ENCODE measurements at regions not wholly inside any gene's neighbourhood (a gene's known extent, or its start where the extent isn't known, plus 50 kb on each side); places are given as distances from the start of the nearest gene placed in this dataset.

- TF ChIP-seq CTCF (IDR thresholded peaks at IDR 0.05) (no peak), EZH2 (IDR thresholded peaks at IDR 0.05; ENCODE audit: borderline replicate concordance, insufficient read depth, low read depth, low read length, poor library complexity, severe bottlenecking) (no peak)
- H3K4me3 Mint-ChIP-seq = no peak overlapping the region
- Histone ChIP-seq H3K27me3 (replicated peaks in 1 of 4; ENCODE audit: control extremely low read depth in 1 of 4, control insufficient read depth in 3 of 4, insufficient read depth in 4 of 4, low read length in 3 of 4) (peaks cover 0 to 3% (median 1%) of the 10 kb centered on the region in 4 experiments), H3K36me3 (replicated peaks in 1 of 2; ENCODE audit: control extremely low read depth in 1 of 2, control insufficient read depth in 1 of 2, extremely low read depth in 1 of 2, insufficient read depth in 2 of 2, low read length in 1 of 2) (no peaks in the 10 kb centered on the region), H3K27ac (ENCODE audit: low read length in 2 of 2) (no peak overlapping the region), H3K4me2 (replicated peaks; ENCODE audit: low read depth, low read length, poor library complexity, severe bottlenecking) (no peak overlapping the region), H2AFZ (ENCODE audit: insufficient read depth, low read depth, low read length, poor library complexity, severe bottlenecking) (no peak overlapping the region), H4K20me1 (ENCODE audit: control insufficient read depth, insufficient read depth, low read length, poor library complexity, severe bottlenecking) (no peaks in the 10 kb centered on the region), H3K9ac (ENCODE audit: low read length) (no peak overlapping the region), H3K4me3 (ENCODE audit: control extremely low read depth in 1 of 5, extremely low read depth in 1 of 5, insufficient read depth in 1 of 5, low read depth in 2 of 5, low read length in 4 of 5) (no peak overlapping the region), H3K4me1 (ENCODE audit: control insufficient read depth in 2 of 2, insufficient read depth in 2 of 2, low read length in 2 of 2) (no peaks in the 10 kb centered on the region), H3K9me3 (ENCODE audit: control extremely low read depth in 1 of 3, control insufficient read depth in 2 of 3, insufficient read depth in 1 of 3, low read length in 2 of 3) (peaks cover 0 to 3% (median 0%) of the 10 kb centered on the region in 3 donors), H3K79me2 (ENCODE audit: control insufficient read depth, insufficient read depth, low read length) (no peaks in the 10 kb centered on the region)
- no peaks in the 10 kb centered on the region for H3K9me3 Mint-ChIP-seq (ENCODE audit: insufficient read depth)
- no peaks in the 10 kb centered on the region for H3K4me1 Mint-ChIP-seq
- ChIA-PET CTCF (no interaction called here), POLR2A (no interaction called here)
- H3K27me3 Mint-ChIP-seq = peaks cover 31% of the 10 kb centered on the region
- ATAC-seq (ENCODE audit: low read depth) = no peak
- intact Hi-C loops (cut with micrococcal nuclease) = no loop called here
- no peak overlapping the region for H3K27ac Mint-ChIP-seq
- DNase-seq = no peak
Measured at GRCh38 chr4:26235500-26235899, 85.3 kb upstream of the RBPJ start.

GRCh38 chr4:26237916-26238315, 82.9 kb upstream of the RBPJ start:
- peaks cover 0 to 3% (median 0%) of the 10 kb centered on the region in 3 donors for H3K9me3 ChIP-seq (ENCODE audit: control extremely low read depth in 1 of 3, control insufficient read depth in 2 of 3, insufficient read depth in 1 of 3, low read length in 2 of 3)
- Mint-ChIP-seq H3K27me3 (peaks cover 26% of the 10 kb centered on the region), H3K4me1 (no peaks in the 10 kb centered on the region), H3K27ac (no peak overlapping the region), H3K9me3 (ENCODE audit: insufficient read depth) (no peaks in the 10 kb centered on the region), H3K4me3 (no peak overlapping the region)
- ATAC-seq (ENCODE audit: low read depth) (no peak), DNase-seq (no peak)
- H3K36me3 ChIP-seq (replicated peaks in 1 of 2; ENCODE audit: control extremely low read depth in 1 of 2, control insufficient read depth in 1 of 2, extremely low read depth in 1 of 2, insufficient read depth in 2 of 2, low read length in 1 of 2) = no peaks in the 10 kb centered on the region
- H3K9ac ChIP-seq (ENCODE audit: low read length) = no peak overlapping the region
- POLR2A ChIA-PET = no interaction called here
- H3K4me1 ChIP-seq (ENCODE audit: control insufficient read depth in 2 of 2, insufficient read depth in 2 of 2, low read length in 2 of 2) = no peaks in the 10 kb centered on the region
- peaks cover 0 to 3% (median 1%) of the 10 kb centered on the region in 4 experiments for H3K27me3 ChIP-seq (replicated peaks in 1 of 4; ENCODE audit: control extremely low read depth in 1 of 4, control insufficient read depth in 3 of 4, insufficient read depth in 4 of 4, low read length in 3 of 4)
- no peak overlapping the region for H3K27ac ChIP-seq (ENCODE audit: low read length in 2 of 2)
- no peaks in the 10 kb centered on the region for H4K20me1 ChIP-seq (ENCODE audit: control insufficient read depth, insufficient read depth, low read length, poor library complexity, severe bottlenecking)
- no peak for TF ChIP-seq EZH2 (IDR thresholded peaks at IDR 0.05; ENCODE audit: borderline replicate concordance, insufficient read depth, low read depth, low read length, poor library complexity, severe bottlenecking)
- no peak for TF ChIP-seq CTCF (IDR thresholded peaks at IDR 0.05)
- no CpG with 5 or more reads among the region's 5 CpGs for WGBS (ENCODE audit: insufficient coverage)
- CTCF ChIA-PET = no interaction called here
- intact Hi-C loops (cut with micrococcal nuclease) = no loop called here
- no peak overlapping the region for H2AFZ ChIP-seq (ENCODE audit: insufficient read depth, low read depth, low read length, poor library complexity, severe bottlenecking)
- H3K4me3 ChIP-seq (ENCODE audit: control extremely low read depth in 1 of 5, extremely low read depth in 1 of 5, insufficient read depth in 1 of 5, low read depth in 2 of 5, low read length in 4 of 5) = no peak overlapping the region
- H3K79me2 ChIP-seq (ENCODE audit: control insufficient read depth, insufficient read depth, low read length) = no peaks in the 10 kb centered on the region
- H3K4me2 ChIP-seq (replicated peaks; ENCODE audit: low read depth, low read length, poor library complexity, severe bottlenecking) = no peak overlapping the region
